MCF 10A (cell line): ENCODE measurements at regions not wholly inside any gene's neighbourhood (a gene's known extent, or its start where the extent isn't known, plus 50 kb on each side); places are given as distances from the start of the nearest gene placed in this dataset.
A peak's percentile ranks its signal among the peaks of the same experiment; 100 is the strongest.

Experiments
- BruUV-seq: library from RNA; stranded (reverse); fragments of 400-500 nt; replicated peaks from 2 replicates; lab custom pipeline; 2021; lab: Mats Ljungman, UMichigan
- CTCF ChIA-PET: fragments of 300-600 bp; sonication (Branson Sonifier 250); formaldehyde crosslinking; extraction: SDS; loops from one replicate; lab custom pipeline; 2021; ENCODE audit warnings: antibody characterized with exemption, inconsistent platforms; lab: Yijun Ruan, JAX
- POLR2A ChIA-PET: fragments of 300-600, 350-650 bp; sonication (Branson Sonifier 250); formaldehyde crosslinking; extraction: SDS; loops from one replicate; lab custom pipeline; 2020; ENCODE audit warnings: antibody characterized with exemption, inconsistent platforms; lab: Yijun Ruan, JAX
- DNase-seq: peaks from one replicate; pipeline ENCODE4 v3.0.0-alpha.2; 2018; ENCODE audit not compliant: unreplicated experiment
- H3K27ac Mint-ChIP-seq: one replicate; pipeline ENCODE4 v1.8.0; 2022; ENCODE audit warnings: mild to moderate bottlenecking, low read depth, mixed read lengths; ENCODE audit not compliant: unreplicated experiment
- H3K27me3 Mint-ChIP-seq: one replicate; pipeline ENCODE4 v1.8.0; 2022; ENCODE audit warnings: mixed read lengths; ENCODE audit not compliant: insufficient read depth, unreplicated experiment
- H3K36me3 Mint-ChIP-seq: one replicate; pipeline ENCODE4 v1.8.0; 2022; ENCODE audit warnings: mild to moderate bottlenecking, moderate library complexity, mixed read lengths; ENCODE audit not compliant: insufficient read depth, unreplicated experiment
- H3K4me1 Mint-ChIP-seq: one replicate; pipeline ENCODE4 v1.8.0; 2022; ENCODE audit warnings: mixed read lengths; ENCODE audit not compliant: insufficient read depth, unreplicated experiment
- H3K4me3 Mint-ChIP-seq: one replicate; pipeline ENCODE4 v1.8.0; 2022; ENCODE audit warnings: mild to moderate bottlenecking, moderate library complexity, mixed read lengths; ENCODE audit not compliant: unreplicated experiment
- H3K9me3 Mint-ChIP-seq: one replicate; pipeline ENCODE4 v1.8.0; 2022; ENCODE audit warnings: mixed read lengths; ENCODE audit not compliant: unreplicated experiment
- CTCF ChIP-seq: fragments of 200-600 bp; IDR thresholded peaks from one replicate; pipeline ENCODE4 v1.8.0; 2022; ENCODE audit warnings: antibody characterized with exemption, mild to moderate bottlenecking; ENCODE audit not compliant: unreplicated experiment
- intact Hi-C: fragments of 100-400 bp; cut with micrococcal nuclease; formaldehyde crosslinking; loops from 2 replicates; pipeline ENCODE4 v1.14.1; 2022

DNA sequence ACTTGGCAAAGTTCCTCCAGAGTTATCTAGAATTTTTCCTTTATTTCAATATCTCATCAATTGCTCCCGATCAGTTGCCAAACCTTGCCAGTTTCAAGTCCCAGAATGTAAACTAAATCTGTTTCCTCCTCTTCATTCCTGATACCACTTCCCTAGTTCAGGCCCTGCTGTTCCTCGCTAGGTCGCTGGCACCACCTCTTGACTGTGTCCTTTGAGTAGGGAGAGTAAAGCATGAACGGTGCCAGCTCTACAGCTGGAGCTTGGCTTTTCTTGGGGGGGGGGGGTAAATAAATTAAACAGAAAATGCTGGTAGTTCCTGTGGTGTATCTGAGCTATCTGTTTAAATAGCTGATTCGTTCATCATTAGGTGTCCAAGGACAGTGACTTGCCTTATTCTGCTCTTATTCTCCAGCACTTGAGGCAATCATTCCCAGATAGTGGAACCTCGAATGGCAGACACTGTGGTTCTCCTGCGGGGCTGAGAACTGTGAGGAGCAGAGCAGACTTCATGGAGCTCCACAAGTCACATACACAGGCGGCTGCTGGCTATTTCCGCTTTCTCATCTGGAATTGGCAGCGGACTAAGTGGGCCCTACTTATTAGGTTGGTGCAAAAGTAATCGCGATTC is 168.3 kb upstream of the FAT1 start:
- TF ChIP-seq CTCF, result no peak
- no peak for DNase-seq
- ChIA-PET CTCF (interaction anchor here (0.6 kb wide), 3 partner anchors 10 to 720 kb away, joined by 3 to 4 read pairs (median 3); no protein-coding TSS in a partner anchor), POLR2A (interaction anchor here (1.2 to 1.3 kb wide), 2 partner anchors 12 to 47 kb away, joined by 3 read pairs; no protein-coding TSS in a partner anchor)
- no peaks in the 10 kb centered on the region for H3K36me3 Mint-ChIP-seq
- no peak overlapping the region for H3K4me3 Mint-ChIP-seq
- no peaks in the 10 kb centered on the region for H3K27me3 Mint-ChIP-seq
- no peak overlapping the region for H3K27ac Mint-ChIP-seq
- peaks cover 5% of the 10 kb centered on the region for H3K9me3 Mint-ChIP-seq
- peaks cover 9% of the 10 kb centered on the region for H3K4me1 Mint-ChIP-seq
- BruUV-seq, result no TSS peak
- intact Hi-C loops, result no loop called here

DNA sequence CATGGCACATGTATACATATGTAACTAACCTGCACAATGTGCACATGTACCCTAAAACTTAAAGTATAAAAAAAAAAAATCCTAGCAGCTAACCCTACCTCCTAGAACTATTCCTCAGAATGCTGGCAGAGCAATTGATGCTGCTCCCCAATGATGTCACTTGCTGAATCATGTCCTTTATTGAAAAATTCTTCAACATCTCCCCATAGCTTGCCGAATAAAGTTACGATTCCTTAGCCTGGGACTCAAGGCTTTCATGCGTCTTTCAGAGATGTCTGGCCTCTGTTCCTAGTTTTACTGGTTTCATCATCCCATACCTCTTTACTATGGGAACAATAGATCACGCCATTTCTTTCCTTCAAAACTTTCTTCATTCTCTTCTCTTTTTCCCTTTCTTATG is 174.7 kb upstream of the FAT1 start:
- H3K9me3 Mint-ChIP-seq, result no peaks in the 10 kb centered on the region
- TF ChIP-seq CTCF, result no peak
- intact Hi-C loops, result no loop called here
- H3K4me3 Mint-ChIP-seq, result no peak overlapping the region
- H3K36me3 Mint-ChIP-seq, result no peaks in the 10 kb centered on the region
- no peak for DNase-seq
- H3K27me3 Mint-ChIP-seq, result no peaks in the 10 kb centered on the region
- CTCF ChIA-PET, result interaction anchor here (1.1 kb wide), 1 partner anchor 12 kb away, joined by 3 read pairs; no protein-coding TSS in a partner anchor
- POLR2A ChIA-PET, result no interaction called here
- peaks cover 1% of the 10 kb centered on the region for H3K4me1 Mint-ChIP-seq
- no peak overlapping the region for H3K27ac Mint-ChIP-seq
- BruUV-seq, result no TSS peak

DNA sequence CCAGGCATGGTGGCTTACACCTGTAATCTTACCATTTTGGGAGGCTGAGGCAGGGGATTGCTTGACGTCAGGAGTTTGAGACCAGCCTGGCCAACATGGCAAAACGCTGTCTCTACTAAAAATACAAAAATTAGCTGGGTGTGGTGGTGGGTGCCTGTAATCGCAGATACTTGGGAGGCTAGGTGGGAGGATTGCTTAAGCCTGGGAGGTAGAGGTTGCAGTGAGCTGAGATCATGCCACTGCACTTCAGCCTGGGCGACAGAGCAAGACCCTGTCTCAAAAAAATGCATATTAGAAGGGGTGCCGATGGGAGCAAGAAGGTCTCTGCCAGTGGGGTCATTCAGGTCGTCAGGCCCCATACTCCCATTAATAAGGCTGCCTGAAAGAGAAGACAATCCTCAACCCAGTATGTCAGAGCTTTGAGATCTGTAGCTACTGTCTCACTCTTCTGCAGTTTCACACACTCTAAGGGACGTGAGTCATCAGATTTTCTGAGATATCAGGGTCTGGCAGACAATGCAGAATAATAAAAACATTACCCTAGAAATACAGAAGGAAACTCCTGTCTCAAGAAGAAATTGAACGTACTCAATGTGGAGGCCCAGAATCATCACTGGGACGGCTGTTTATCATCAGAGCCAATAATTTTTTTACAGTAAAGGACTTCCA is 176.7 kb upstream of the FAT1 start:
- ChIA-PET CTCF (interaction anchor here (1.1 kb wide), 1 partner anchor 23 kb away, joined by 3 read pairs; no protein-coding TSS in a partner anchor), POLR2A (interaction anchor here (0.5 to 0.7 kb wide), 2 partner anchors 149 to 187 kb away, joined by 3 read pairs; no protein-coding TSS in a partner anchor)
- no TSS peak for BruUV-seq
- Mint-ChIP-seq H3K4me1 (peaks cover 21% of the 10 kb centered on the region), H3K27me3 (no peaks in the 10 kb centered on the region), H3K27ac (no peak overlapping the region), H3K4me3 (no peak overlapping the region), H3K9me3 (no peaks in the 10 kb centered on the region), H3K36me3 (no peaks in the 10 kb centered on the region)
- DNase-seq, result peak; percentile 47
- no peak for TF ChIP-seq CTCF
- intact Hi-C loops, result loop anchor here (5.0 kb wide), 1 partner anchor 173 kb away; no protein-coding TSS in a partner anchor

DNA sequence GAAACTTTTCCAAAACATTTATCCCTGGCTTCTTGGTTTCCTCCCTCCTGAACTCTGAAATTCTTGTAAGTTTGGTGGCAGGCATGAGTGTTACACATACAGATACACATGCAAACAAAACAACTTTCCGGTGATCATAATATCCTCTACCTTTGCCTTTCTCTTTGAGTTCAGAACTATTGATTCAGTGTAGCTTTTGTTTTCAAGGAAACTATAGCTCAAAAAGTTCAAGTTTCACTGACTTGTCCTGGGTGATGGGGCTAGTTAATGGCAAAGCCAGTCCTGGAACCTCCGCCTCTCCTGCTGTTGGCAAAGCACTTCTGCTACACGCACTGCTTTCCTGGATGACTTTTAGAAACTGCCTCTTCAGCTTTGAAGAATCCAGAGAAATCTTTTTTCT is 177.3 kb upstream of the FAT1 start:
- DNase-seq, result no peak
- Mint-ChIP-seq H3K36me3 (no peaks in the 10 kb centered on the region), H3K27ac (no peak overlapping the region), H3K27me3 (no peaks in the 10 kb centered on the region), H3K4me1 (peaks cover 22% of the 10 kb centered on the region), H3K4me3 (no peak overlapping the region), H3K9me3 (no peaks in the 10 kb centered on the region)
- no TSS peak for BruUV-seq
- intact Hi-C loops, result loop anchor here (5.0 kb wide), 1 partner anchor 174 kb away; no protein-coding TSS in a partner anchor
- TF ChIP-seq CTCF, result no peak
- CTCF ChIA-PET, result interaction anchor here (1.1 kb wide), 1 partner anchor 22 kb away, joined by 3 read pairs; no protein-coding TSS in a partner anchor
- POLR2A ChIA-PET, result interaction anchor here (0.6 to 0.7 kb wide), 2 partner anchors 82 to 186 kb away, joined by 3 read pairs; no protein-coding TSS in a partner anchor
